GM12872 (cell line): ENCODE measurements at regions not wholly inside any gene's neighbourhood (a gene's known extent, or its start where the extent isn't known, plus 50 kb on each side); places are given as distances from the start of the nearest gene placed in this dataset.

Source experiments
- TF ChIP-seq, protein P1 (sequence below): IDR thresholded peaks from 3 replicates; pipeline ENCODE4 v1.5.1; 2011; ENCODE audit warnings: low read depth, mild to moderate bottlenecking, low read length, moderate library complexity; ENCODE audit not compliant: insufficient read depth

DNA sequence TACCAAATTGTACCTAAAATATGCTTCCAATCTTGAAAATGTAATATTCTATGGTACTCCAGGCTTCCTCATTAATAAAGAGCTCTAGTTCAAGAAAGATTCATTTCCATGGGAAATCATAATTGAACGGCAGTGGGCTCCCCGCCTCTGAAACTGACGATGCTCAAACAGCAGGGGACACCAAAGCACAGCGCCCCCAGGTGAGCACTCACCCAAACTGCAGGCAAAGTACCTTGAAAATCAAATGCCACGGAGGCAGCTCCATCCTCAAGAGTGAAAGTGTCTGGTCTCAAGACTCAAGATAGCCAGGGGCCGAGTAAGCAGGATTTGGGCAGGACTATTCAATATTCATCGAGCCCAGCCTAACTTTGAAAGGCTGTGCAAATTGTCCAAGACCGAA, 217.4 kb upstream of the TNRC6C start:
- TF ChIP-seq, protein P1, sequence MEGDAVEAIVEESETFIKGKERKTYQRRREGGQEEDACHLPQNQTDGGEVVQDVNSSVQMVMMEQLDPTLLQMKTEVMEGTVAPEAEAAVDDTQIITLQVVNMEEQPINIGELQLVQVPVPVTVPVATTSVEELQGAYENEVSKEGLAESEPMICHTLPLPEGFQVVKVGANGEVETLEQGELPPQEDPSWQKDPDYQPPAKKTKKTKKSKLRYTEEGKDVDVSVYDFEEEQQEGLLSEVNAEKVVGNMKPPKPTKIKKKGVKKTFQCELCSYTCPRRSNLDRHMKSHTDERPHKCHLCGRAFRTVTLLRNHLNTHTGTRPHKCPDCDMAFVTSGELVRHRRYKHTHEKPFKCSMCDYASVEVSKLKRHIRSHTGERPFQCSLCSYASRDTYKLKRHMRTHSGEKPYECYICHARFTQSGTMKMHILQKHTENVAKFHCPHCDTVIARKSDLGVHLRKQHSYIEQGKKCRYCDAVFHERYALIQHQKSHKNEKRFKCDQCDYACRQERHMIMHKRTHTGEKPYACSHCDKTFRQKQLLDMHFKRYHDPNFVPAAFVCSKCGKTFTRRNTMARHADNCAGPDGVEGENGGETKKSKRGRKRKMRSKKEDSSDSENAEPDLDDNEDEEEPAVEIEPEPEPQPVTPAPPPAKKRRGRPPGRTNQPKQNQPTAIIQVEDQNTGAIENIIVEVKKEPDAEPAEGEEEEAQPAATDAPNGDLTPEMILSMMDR: peak; percentile 57

DNA sequence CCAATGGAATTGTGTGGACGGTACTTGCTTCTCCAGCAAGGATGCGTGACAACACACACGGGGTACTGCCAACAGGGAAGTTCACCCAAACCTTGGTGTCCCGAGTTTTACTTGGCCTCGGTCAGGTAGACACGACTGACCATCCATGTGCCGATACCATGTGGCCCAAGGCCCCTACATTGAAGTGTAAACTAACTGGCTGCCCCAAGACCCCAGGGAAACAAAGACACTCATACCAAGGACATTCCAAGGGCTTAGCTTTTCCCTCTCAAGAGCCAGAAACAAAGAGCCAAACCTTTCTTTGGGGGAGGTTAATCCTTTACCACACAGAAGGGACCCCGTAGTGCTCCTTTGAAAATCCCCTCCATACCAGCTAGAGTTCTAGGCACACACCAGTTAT, 215.9 kb upstream of the TNRC6C start:
- TF ChIP-seq, protein P1: no peak

DNA sequence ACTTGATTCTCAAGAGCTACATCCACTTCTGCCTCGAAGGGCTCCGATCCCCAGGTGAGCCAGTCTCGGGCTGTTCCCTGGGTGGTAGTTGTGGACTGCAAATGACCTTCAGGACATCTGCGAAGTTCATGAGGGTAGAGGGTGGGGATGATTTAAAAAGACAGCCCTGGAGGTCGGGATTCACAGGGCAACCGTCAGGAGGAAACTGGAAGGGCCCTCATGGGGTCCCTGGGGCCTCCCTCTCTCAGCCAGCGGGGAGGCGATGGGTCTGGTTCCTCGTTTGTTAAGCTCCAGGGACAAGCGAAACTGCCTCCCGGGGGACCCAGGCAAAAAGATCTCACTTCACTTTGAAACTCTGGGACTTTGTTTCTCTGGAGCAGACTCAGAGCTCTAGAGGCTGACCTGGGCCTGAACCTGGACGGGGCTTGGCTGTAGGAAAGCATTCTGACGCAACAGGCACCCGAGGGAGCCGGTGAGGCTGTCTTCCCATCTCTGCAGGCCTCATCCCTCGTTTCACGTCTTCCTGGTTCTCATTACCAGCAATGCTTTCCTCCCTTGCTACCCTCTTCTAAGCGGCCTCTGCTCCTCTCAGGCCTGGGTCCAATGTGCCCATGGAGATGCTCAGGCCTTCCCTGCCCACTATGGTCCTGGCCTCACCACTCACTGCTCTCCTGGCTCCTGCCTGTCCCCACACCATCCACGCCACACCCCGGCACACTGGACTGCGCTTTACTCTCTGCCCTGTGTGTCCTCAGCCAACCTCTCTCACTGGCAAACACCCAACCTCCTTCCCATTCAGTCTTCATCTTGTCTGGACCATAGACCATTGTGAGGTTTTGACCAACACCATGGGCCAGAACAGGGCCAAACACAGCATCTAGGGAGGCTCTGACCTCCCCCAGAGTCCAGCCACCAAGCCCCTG, 214.2 kb upstream of the TNRC6C start:
- TF ChIP-seq, protein P1: no peak

DNA sequence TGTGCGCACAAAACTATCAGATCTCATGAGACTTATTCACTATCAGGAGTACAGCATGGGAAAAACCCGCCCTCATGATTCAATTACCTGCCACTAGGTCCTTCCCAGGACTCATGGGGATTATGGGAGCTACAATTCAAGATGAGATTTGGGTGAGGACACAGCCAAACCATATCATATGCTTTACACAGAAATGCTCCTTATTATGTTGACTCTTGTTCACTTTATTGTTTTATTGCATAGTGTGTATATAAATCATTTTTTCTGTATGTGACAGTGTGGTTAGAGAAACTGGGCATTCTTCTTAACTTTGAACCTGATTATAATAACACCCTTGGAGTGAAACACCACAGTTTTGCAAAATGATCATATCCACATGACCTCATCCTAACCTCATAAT, 212.8 kb upstream of the TNRC6C start:
- TF ChIP-seq, protein P1: no peak

DNA sequence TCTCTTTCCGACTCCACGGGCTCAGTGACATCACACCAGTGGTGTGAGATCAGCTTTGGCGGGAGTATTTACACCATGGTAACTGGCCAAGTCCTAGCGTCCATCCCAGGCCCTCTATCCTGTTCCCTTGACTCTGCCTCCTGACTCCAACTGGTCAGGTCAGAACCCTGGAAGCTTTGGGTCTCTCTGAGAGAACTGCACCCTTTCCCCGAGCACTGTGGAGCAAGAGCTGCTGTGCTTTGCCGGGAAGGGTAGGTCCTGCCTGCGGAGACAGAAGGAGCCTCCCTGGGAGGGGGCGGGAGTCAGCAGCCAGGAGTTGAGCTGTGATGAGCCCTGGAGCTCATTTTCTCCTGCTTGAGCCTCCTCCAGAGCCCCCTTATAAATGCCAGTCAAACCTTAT, 212.1 kb upstream of the TNRC6C start:
- TF ChIP-seq, protein P1: no peak

DNA sequence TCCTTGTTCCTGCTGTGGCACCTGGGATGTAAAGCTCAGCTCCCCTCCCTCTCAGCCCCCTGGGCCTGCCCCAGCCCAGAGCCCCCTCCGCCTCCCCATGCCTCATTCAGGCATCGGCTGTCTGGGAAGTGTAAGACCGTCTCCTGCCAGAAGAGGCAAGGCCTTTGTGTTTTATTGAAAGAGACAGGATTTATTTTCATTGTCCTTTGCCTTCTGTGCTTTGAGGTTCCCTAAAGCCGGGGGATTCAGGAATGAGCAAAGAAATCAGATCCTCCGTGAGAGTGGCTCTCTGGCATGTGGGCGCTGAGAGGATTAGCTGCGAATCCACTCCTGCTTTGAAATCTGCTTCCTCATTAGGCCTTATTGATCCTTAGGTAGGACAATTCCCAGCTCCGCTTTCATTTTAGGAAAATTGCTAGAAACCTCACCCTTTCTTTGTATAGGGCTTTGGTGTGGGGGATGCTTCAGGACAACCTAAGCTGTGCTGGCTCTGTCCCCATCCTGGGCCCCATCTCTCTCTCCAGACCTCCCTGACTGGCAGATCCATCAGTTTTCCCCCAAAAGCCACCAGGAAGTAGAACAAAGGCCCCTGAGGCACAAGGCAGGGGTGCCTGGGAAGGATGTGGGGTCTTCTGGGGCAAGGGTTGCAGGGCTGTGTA, 211.5 kb upstream of the TNRC6C start:
- TF ChIP-seq, protein P1: no peak

DNA sequence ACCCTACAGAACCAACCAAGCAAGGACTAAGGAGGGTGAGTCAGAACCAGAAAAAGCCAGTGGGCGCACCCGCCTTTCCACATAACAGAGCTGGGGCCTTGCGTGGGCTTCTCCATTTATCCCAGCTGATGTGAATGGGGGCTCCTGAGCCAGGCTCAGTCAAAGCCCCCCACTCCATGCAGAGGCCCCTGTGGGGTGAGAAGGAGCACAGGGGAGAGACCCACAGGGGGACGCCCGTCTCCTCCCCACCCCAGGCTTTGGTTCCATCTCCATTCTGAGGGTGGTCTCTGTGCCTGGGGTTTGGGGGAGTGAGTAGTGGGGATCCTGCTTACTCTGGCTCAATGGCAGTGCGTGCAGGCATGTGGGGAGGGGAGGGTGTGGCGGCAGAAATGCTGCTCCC, 210.1 kb upstream of the TNRC6C start:
- TF ChIP-seq, protein P1: no peak
